ENCODE measurements at regions not wholly inside any gene's neighbourhood (a gene's known extent, or its start where the extent isn't known, plus 50 kb on each side); places are given as distances from the start of the nearest gene placed in this dataset.
"Not testable (repeated sequence)": the region's sequence is repeated elsewhere in the genome, so short reads cannot be mapped to it uniquely, and the experiment has no call there.

GRCh38 chr1:220962031-220962751 lies 82.9 kb downstream of the HLX start:
- no peak overlapping the region for H3K27ac ChIP-seq (ENCODE audit: low read length)
- no peaks in the 10 kb centered on the region for H3K9me3 ChIP-seq (ENCODE audit: control insufficient read depth, insufficient read depth, low read length)
- H3K4me1 ChIP-seq (ENCODE audit: control insufficient read depth, insufficient read depth, low read length), result no peaks in the 10 kb centered on the region
- H3K27me3 ChIP-seq (ENCODE audit: control insufficient read depth, insufficient read depth, low read length), result no peaks in the 10 kb centered on the region
- H3K36me3 ChIP-seq (ENCODE audit: control insufficient read depth, insufficient read depth, low read length), result no peaks in the 10 kb centered on the region
- no peak overlapping the region for H3K4me3 ChIP-seq (ENCODE audit: low read length)
- no peak for DNase-seq (ENCODE audit: low read depth, low spot score)
- WGBS (ENCODE audit: insufficient coverage, insufficient read length), result no CpG with 5 or more reads among the region's 1 CpG

GRCh38 chr1:220966041-220966440 lies 86.8 kb downstream of the HLX start:
- DNase-seq (ENCODE audit: low read depth, low spot score), result no peak
- no CpG with 5 or more reads among the region's 3 CpGs for WGBS (ENCODE audit: insufficient coverage, insufficient read length)
- H3K4me3 ChIP-seq (ENCODE audit: low read length), result no peak overlapping the region

GRCh38 chr1:220966473-220966872 lies 87.2 kb downstream of the HLX start:
- H3K27ac ChIP-seq (ENCODE audit: low read length), result no peak overlapping the region
- no peaks in the 10 kb centered on the region for H3K36me3 ChIP-seq (ENCODE audit: control insufficient read depth, insufficient read depth, low read length)
- no peak for DNase-seq (ENCODE audit: low read depth, low spot score)
- no peak overlapping the region for H3K4me3 ChIP-seq (ENCODE audit: low read length)
- H3K9me3 ChIP-seq (ENCODE audit: control insufficient read depth, insufficient read depth, low read length), result no peaks in the 10 kb centered on the region
- H3K27me3 ChIP-seq (ENCODE audit: control insufficient read depth, insufficient read depth, low read length), result no peaks in the 10 kb centered on the region
- H3K4me1 ChIP-seq (ENCODE audit: control insufficient read depth, insufficient read depth, low read length), result no peaks in the 10 kb centered on the region

More at GRCh38 chr1:220966041-220966440, 86.8 kb downstream of the HLX start:
- no peaks in the 10 kb centered on the region for H3K36me3 ChIP-seq (ENCODE audit: control insufficient read depth, insufficient read depth, low read length)
- H3K9me3 ChIP-seq (ENCODE audit: control insufficient read depth, insufficient read depth, low read length), result no peaks in the 10 kb centered on the region
- no peak overlapping the region for H3K27ac ChIP-seq (ENCODE audit: low read length)
- no peaks in the 10 kb centered on the region for H3K4me1 ChIP-seq (ENCODE audit: control insufficient read depth, insufficient read depth, low read length)
- H3K27me3 ChIP-seq (ENCODE audit: control insufficient read depth, insufficient read depth, low read length), result no peaks in the 10 kb centered on the region

GRCh38 chr1:220966881-220967611 lies 87.8 kb downstream of the HLX start:
- H3K27me3 ChIP-seq (ENCODE audit: control insufficient read depth, insufficient read depth, low read length), result no peaks in the 10 kb centered on the region
- no peak for DNase-seq (ENCODE audit: low read depth, low spot score)
- WGBS (ENCODE audit: insufficient coverage, insufficient read length), result no CpG with 5 or more reads among the region's 8 CpGs
- H3K36me3 ChIP-seq (ENCODE audit: control insufficient read depth, insufficient read depth, low read length), result no peaks in the 10 kb centered on the region
- H3K4me3 ChIP-seq (ENCODE audit: low read length), result no peak overlapping the region
- no peaks in the 10 kb centered on the region for H3K4me1 ChIP-seq (ENCODE audit: control insufficient read depth, insufficient read depth, low read length)
- H3K27ac ChIP-seq (ENCODE audit: low read length), result no peak overlapping the region
- H3K9me3 ChIP-seq (ENCODE audit: control insufficient read depth, insufficient read depth, low read length), result no peaks in the 10 kb centered on the region

DNA sequence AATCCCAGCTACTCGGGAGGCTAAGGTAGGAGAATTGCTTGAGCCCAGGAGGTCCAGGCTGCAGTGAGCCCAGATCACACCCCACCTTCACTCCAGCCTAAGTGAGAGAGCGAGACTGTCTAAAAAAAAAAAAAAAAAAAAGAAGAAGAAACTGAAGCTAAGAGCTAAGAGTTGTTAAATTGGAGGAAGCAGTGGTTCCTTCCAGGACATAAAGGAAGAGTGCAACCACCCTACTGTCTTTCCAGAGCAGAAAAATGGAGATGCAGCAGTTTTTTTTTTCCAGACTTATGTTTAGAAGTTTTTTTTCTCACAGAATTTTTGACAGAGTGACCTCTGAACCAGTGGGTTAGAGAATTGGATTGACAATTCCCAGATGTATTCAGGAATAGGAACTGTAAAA lies 88.7 kb downstream of the HLX start:
- Histone ChIP-seq H3K27ac (ENCODE audit: low read length) (no peak overlapping the region), H3K4me3 (ENCODE audit: low read length) (no peak overlapping the region), H3K4me1 (ENCODE audit: control insufficient read depth, insufficient read depth, low read length) (no peaks in the 10 kb centered on the region), H3K36me3 (ENCODE audit: control insufficient read depth, insufficient read depth, low read length) (no peaks in the 10 kb centered on the region), H3K9me3 (ENCODE audit: control insufficient read depth, insufficient read depth, low read length) (no peaks in the 10 kb centered on the region), H3K27me3 (ENCODE audit: control insufficient read depth, insufficient read depth, low read length) (no peaks in the 10 kb centered on the region)
- no CpG with 5 or more reads among the region's 2 CpGs for WGBS (ENCODE audit: insufficient coverage, insufficient read length)
- no peak for DNase-seq (ENCODE audit: low read depth, low spot score)

GRCh38 chr1:220969281-220969680 lies 90.0 kb downstream of the HLX start:
- not testable (repeated sequence) for H3K9me3 ChIP-seq (ENCODE audit: control insufficient read depth, insufficient read depth, low read length); H3K36me3 ChIP-seq (ENCODE audit: control insufficient read depth, insufficient read depth, low read length); H3K4me3 ChIP-seq (ENCODE audit: low read length); H3K4me1 ChIP-seq (ENCODE audit: control insufficient read depth, insufficient read depth, low read length); H3K27ac ChIP-seq (ENCODE audit: low read length); DNase-seq (ENCODE audit: low read depth, low spot score); H3K27me3 ChIP-seq (ENCODE audit: control insufficient read depth, insufficient read depth, low read length)
- no CpG with 5 or more reads among the region's 2 CpGs for WGBS (ENCODE audit: insufficient coverage, insufficient read length)

GRCh38 chr1:220970311-220970710 lies 91.1 kb downstream of the HLX start:
- Histone ChIP-seq H3K9me3 (ENCODE audit: control insufficient read depth, insufficient read depth, low read length) (no peaks in the 10 kb centered on the region), H3K27ac (ENCODE audit: low read length) (no peak overlapping the region), H3K36me3 (ENCODE audit: control insufficient read depth, insufficient read depth, low read length) (no peaks in the 10 kb centered on the region), H3K4me1 (ENCODE audit: control insufficient read depth, insufficient read depth, low read length) (no peaks in the 10 kb centered on the region), H3K4me3 (ENCODE audit: low read length) (no peak overlapping the region), H3K27me3 (ENCODE audit: control insufficient read depth, insufficient read depth, low read length) (no peaks in the 10 kb centered on the region)
- DNase-seq (ENCODE audit: low read depth, low spot score), result no peak
- WGBS (ENCODE audit: insufficient coverage, insufficient read length), result no CpG with 5 or more reads among the region's 4 CpGs

- no peaks in the 10 kb centered on the region for H3K9me3 ChIP-seq (ENCODE audit: control insufficient read depth, insufficient read depth, low read length)
- H3K27ac ChIP-seq (ENCODE audit: low read length), result no peak overlapping the region
- WGBS (ENCODE audit: insufficient coverage, insufficient read length), result 100% methylated on average over 2 of the region's 5 CpGs
- no peaks in the 10 kb centered on the region for H3K4me1 ChIP-seq (ENCODE audit: control insufficient read depth, insufficient read depth, low read length)
- no peak for DNase-seq (ENCODE audit: low read depth, low spot score)
- no peaks in the 10 kb centered on the region for H3K36me3 ChIP-seq (ENCODE audit: control insufficient read depth, insufficient read depth, low read length)
- no peaks in the 10 kb centered on the region for H3K27me3 ChIP-seq (ENCODE audit: control insufficient read depth, insufficient read depth, low read length)
- H3K4me3 ChIP-seq (ENCODE audit: low read length), result no peak overlapping the region
Measured at GRCh38 chr1:220971221-220971620, 92.0 kb downstream of the HLX start.

DNA sequence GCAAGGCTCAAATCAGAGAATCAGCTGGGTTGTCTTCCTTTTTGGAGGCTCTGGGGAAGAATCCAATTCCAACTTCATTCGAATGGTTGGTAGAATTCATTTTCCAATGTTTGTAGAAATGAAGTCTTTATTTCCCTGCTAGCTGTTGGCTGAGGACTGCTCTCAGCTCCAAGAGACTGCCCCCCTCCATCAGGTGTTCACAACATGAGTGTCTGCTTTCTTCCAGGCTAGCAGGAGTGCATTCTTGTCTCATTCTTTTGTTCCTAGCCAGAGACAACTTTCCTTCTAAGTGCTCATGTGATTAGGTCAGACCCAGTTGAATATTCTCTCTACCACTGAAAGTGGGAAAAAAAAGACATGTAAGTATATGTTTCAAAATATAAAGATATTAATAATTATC lies 95.2 kb downstream of the HLX start:
- WGBS (ENCODE audit: insufficient coverage, insufficient read length), result no CpG with 5 or more reads among the region's 1 CpG
- Histone ChIP-seq H3K4me1 (ENCODE audit: control insufficient read depth, insufficient read depth, low read length) (no peaks in the 10 kb centered on the region), H3K27me3 (ENCODE audit: control insufficient read depth, insufficient read depth, low read length) (no peaks in the 10 kb centered on the region), H3K27ac (ENCODE audit: low read length) (no peak overlapping the region), H3K9me3 (ENCODE audit: control insufficient read depth, insufficient read depth, low read length) (no peaks in the 10 kb centered on the region), H3K36me3 (ENCODE audit: control insufficient read depth, insufficient read depth, low read length) (no peaks in the 10 kb centered on the region), H3K4me3 (ENCODE audit: low read length) (no peak overlapping the region)
- DNase-seq (ENCODE audit: low read depth, low spot score), result no peak

DNA sequence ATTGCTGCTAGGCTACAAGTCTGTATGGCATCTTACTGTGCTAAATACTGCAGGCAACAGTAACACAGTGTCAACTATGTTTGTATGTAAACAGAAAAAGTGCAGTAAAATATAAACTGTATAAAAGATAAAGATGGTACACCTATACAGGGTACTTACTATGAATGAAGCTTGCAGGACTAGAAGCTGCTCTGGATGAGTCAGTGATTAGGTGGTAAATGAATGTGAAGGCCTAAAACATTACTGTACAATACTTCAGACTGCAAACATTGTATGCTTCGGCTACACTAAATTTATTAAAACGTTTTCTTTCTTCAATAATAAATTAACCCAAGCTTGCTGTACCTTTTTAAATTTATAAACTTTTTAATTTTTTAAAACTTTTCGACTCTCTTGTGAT lies 97.1 kb downstream of the HLX start:
- H3K27ac ChIP-seq (ENCODE audit: low read length), result no peak overlapping the region
- H3K9me3 ChIP-seq (ENCODE audit: control insufficient read depth, insufficient read depth, low read length), result no peaks in the 10 kb centered on the region
- 100% methylated on average over 2 of the region's 3 CpGs for WGBS (ENCODE audit: insufficient coverage, insufficient read length)
- H3K4me3 ChIP-seq (ENCODE audit: low read length), result no peak overlapping the region
- no peak for DNase-seq (ENCODE audit: low read depth, low spot score)
- no peaks in the 10 kb centered on the region for H3K27me3 ChIP-seq (ENCODE audit: control insufficient read depth, insufficient read depth, low read length)
- H3K36me3 ChIP-seq (ENCODE audit: control insufficient read depth, insufficient read depth, low read length), result no peaks in the 10 kb centered on the region
- H3K4me1 ChIP-seq (ENCODE audit: control insufficient read depth, insufficient read depth, low read length), result no peaks in the 10 kb centered on the region

DNA sequence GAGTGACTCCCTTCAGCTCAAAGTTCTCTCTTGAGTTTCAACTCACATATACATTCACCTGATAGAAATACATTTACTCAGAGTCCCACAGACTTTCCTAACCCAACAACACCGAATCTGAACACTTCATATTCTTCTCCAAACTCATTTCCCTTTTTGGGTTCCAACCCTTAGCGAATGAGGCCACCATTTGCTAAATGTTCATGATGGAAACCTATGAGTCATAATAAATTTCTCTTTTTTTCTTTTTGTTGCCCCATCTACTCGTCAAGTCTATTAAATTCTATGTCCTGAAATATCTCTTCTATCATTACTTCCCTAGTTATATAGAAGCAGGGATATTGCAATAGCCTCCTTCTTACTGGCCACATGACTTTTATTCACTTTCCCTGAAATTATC lies 100.1 kb downstream of the HLX start:
- no peaks in the 10 kb centered on the region for H3K9me3 ChIP-seq (ENCODE audit: control insufficient read depth, insufficient read depth, low read length)
- no peaks in the 10 kb centered on the region for H3K4me1 ChIP-seq (ENCODE audit: control insufficient read depth, insufficient read depth, low read length)
- no peak overlapping the region for H3K4me3 ChIP-seq (ENCODE audit: low read length)
- DNase-seq (ENCODE audit: low read depth, low spot score), result no peak
- H3K27me3 ChIP-seq (ENCODE audit: control insufficient read depth, insufficient read depth, low read length), result no peaks in the 10 kb centered on the region
- no peaks in the 10 kb centered on the region for H3K36me3 ChIP-seq (ENCODE audit: control insufficient read depth, insufficient read depth, low read length)
- no peak overlapping the region for H3K27ac ChIP-seq (ENCODE audit: low read length)
- 100% methylated on average over 2 of the region's 3 CpGs for WGBS (ENCODE audit: insufficient coverage, insufficient read length)

All from iPS DF 6.9 (cell line).